CD1c-positive myeloid dendritic cell (primary cell): ENCODE measurements at regions not wholly inside any gene's neighbourhood (a gene's known extent, or its start where the extent isn't known, plus 50 kb on each side); places are given as distances from the start of the nearest gene placed in this dataset.
"Not testable (repeated sequence)": the region's sequence is repeated elsewhere in the genome, so short reads cannot be mapped to it uniquely, and the experiment has no call there.

Experiments
- DNase-seq: peaks from one replicate; pipeline ENCODE4 v3.0.0-alpha.2; 2016; ENCODE audit errors: extremely low spot score

GRCh38 chr9:62798884-62799850 is 1609.3 kb downstream of the SPATA31A7 start:
- peak; percentile 72 for DNase-seq

- DNase-seq = peak; percentile 40
Measured at GRCh38 chr9:62799851-62800371, 1610.1 kb downstream of the SPATA31A7 start.

GRCh38 chr9:62800451-62801371 is 1610.9 kb downstream of the SPATA31A7 start:
- peak; percentile 45 for DNase-seq

- peak; percentile 61 for DNase-seq
Measured at GRCh38 chr9:62801372-62801811, 1611.6 kb downstream of the SPATA31A7 start.

- peak; percentile 93 for DNase-seq
Measured at GRCh38 chr9:62801961-62802718, 1612.3 kb downstream of the SPATA31A7 start.

- not testable (repeated sequence) for DNase-seq
Measured at GRCh38 chr9:62802719-62803079, 1612.9 kb downstream of the SPATA31A7 start.

- peak; percentile 18 for DNase-seq
Measured at GRCh38 chr9:62803099-62803498, 1613.3 kb downstream of the SPATA31A7 start.

GRCh38 chr9:62804314-62804713 is 1614.5 kb downstream of the SPATA31A7 start:
- DNase-seq = not testable (repeated sequence)

GRCh38 chr9:62807424-62807823 is 1617.6 kb downstream of the SPATA31A7 start:
- not testable (repeated sequence) for DNase-seq

GRCh38 chr9:62808081-62808480 is 1618.2 kb downstream of the SPATA31A7 start:
- DNase-seq = not testable (repeated sequence)

GRCh38 chr9:62810318-62810717 is 1620.5 kb downstream of the SPATA31A7 start:
- not testable (repeated sequence) for DNase-seq

- DNase-seq = not testable (repeated sequence)
Measured at GRCh38 chr9:62810811-62811315, 1621.0 kb downstream of the SPATA31A7 start.

- DNase-seq = not testable (repeated sequence)
Measured at GRCh38 chr9:62815436-62815835, 1625.6 kb downstream of the SPATA31A7 start.

- DNase-seq = not testable (repeated sequence)
Measured at GRCh38 chr9:62816331-62816730, 1626.5 kb downstream of the SPATA31A7 start.

- not testable (repeated sequence) for DNase-seq
Measured at GRCh38 chr9:62817214-62817613, 1627.4 kb downstream of the SPATA31A7 start.

GRCh38 chr9:62822185-62822584 is 1632.3 kb downstream of the SPATA31A7 start:
- not testable (repeated sequence) for DNase-seq

GRCh38 chr9:62827957-62828907 is 1638.4 kb downstream of the SPATA31A7 start:
- DNase-seq = not testable (repeated sequence)

GRCh38 chr9:62830829-62831459 is 1641.1 kb downstream of the SPATA31A7 start:
- DNase-seq = not testable (repeated sequence)
